ENCODE measurements at regions not wholly inside any gene's neighbourhood (a gene's known extent, or its start where the extent isn't known, plus 50 kb on each side); places are given as distances from the start of the nearest gene placed in this dataset.

DNA sequence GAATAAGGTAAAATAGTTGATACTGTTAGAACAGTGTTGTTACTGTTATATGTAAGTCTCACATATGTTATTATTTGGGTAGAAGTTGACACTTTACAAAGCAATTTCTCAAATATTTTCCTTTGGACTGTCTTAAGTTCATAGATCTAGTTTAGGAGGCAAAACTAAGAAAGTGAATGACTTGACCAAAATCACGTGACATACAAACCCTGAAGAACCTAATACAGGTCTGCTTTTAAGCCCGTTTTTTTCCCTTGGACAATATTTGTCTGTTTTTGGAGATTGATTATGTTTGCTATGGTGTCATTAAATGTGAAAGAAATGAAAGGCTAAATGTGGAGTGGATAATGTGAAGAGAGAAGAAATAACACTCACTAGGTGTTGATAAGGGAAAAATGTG, 644.9 kb upstream of the PITX2 start:
- Mint-ChIP-seq H3K4me1 (ENCODE audit: low read depth) (peaks cover 2% of the 10 kb centered on the region), H3K4me3 (ENCODE audit: low read depth) (no peak overlapping the region)

DNA sequence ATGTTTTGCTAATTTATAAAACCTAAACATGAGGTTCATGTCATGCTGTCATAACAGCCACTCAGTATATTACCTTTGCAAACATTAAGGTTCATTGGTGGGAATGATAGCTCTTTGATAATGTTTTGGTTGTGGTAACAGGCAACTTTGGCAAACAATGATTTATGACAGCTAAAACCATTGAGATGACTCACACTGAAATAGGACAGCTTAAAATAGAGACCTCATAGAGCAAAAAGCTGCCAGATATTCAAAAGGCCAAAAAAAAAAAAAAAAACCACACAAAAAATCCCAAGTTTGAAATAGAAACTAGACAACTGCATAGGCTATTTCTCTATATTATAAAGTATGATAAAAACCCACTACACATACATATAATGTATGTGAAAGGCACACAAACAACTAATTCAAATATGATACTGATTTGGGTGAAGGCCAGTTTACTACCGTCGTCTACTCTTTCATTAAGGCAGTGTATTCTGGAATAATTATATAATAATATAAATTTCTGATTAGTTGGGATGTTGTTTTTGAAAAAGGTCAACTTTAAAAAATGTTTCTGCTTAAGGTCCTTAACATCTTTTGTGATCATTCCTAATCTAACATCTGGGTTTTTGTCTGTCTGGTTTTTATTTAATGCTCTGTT, 646.0 kb upstream of the PITX2 start:
- H3K4me3 Mint-ChIP-seq (ENCODE audit: low read depth): no peak overlapping the region
- no peak overlapping the region for H3K27ac Mint-ChIP-seq

More for the DNA sequence above, 644.9 kb upstream of the PITX2 start:
- H3K36me3 Mint-ChIP-seq (ENCODE audit: low read depth): no peaks in the 10 kb centered on the region
- no peaks in the 10 kb centered on the region for H3K9me3 Mint-ChIP-seq
- intact Hi-C loops (cut with micrococcal nuclease): no loop called here
- no peak overlapping the region for H3K27ac Mint-ChIP-seq
- H3K27me3 Mint-ChIP-seq (ENCODE audit: low read depth): no peaks in the 10 kb centered on the region
- no peak for DNase-seq (ENCODE audit: low spot score)

DNA sequence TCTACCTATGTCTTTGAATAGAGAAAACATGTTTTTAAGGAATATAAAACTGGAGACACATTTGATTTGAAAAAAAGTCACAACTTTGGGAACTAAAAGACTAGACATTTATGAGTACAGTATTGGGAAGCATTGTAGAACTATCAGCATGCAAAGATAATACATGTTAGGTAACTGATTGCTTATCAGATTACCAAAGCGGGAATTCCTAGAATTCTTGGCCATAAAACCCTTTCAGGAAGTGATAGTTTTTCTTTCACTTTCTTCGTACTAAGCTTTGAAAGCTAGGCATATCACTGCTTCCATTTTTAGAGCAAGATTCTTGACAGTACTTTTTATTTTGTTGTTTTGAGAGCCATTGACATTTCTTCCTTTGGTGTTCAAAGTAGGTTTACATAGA, 646.6 kb upstream of the PITX2 start:
- H3K36me3 Mint-ChIP-seq (ENCODE audit: low read depth): no peaks in the 10 kb centered on the region
- H3K4me1 Mint-ChIP-seq (ENCODE audit: low read depth): peaks cover 2% of the 10 kb centered on the region
- no peaks in the 10 kb centered on the region for H3K27me3 Mint-ChIP-seq (ENCODE audit: low read depth)
- intact Hi-C loops (cut with micrococcal nuclease): no loop called here
- no peak overlapping the region for H3K4me3 Mint-ChIP-seq (ENCODE audit: low read depth)
- no peaks in the 10 kb centered on the region for H3K9me3 Mint-ChIP-seq
- no peak overlapping the region for H3K27ac Mint-ChIP-seq
- no peak for DNase-seq (ENCODE audit: low spot score)

More for the DNA sequence above, 646.0 kb upstream of the PITX2 start:
- H3K36me3 Mint-ChIP-seq (ENCODE audit: low read depth): no peaks in the 10 kb centered on the region
- no peaks in the 10 kb centered on the region for H3K9me3 Mint-ChIP-seq
- peaks cover 2% of the 10 kb centered on the region for H3K4me1 Mint-ChIP-seq (ENCODE audit: low read depth)
- intact Hi-C loops (cut with micrococcal nuclease): no loop called here
- DNase-seq (ENCODE audit: low spot score): no peak
- H3K27me3 Mint-ChIP-seq (ENCODE audit: low read depth): no peaks in the 10 kb centered on the region

DNA sequence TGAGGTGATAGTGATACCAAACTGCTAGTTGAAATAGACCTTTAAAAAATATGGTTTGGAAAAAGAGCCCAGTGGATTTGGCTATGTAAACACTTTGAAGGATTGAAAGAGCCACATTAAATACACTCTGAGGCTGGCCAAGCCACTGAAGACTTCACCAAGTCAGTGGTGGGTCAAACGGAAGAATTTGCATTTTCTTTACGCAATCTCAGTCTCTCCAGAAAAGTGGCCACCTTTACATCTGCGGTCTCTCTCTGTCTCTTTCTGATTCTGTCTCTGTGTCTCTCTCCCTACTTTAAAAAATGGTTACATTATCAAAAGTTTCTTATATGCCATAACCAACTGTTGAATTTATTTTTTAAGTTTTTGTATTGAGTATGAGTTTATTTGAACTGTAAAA, 651.2 kb upstream of the PITX2 start:
- Mint-ChIP-seq H3K36me3 (ENCODE audit: low read depth) (no peaks in the 10 kb centered on the region), H3K9me3 (no peaks in the 10 kb centered on the region), H3K4me3 (ENCODE audit: low read depth) (no peak overlapping the region), H3K4me1 (ENCODE audit: low read depth) (peaks cover 2% of the 10 kb centered on the region), H3K27me3 (ENCODE audit: low read depth) (no peaks in the 10 kb centered on the region), H3K27ac (no peak overlapping the region)
- no peak for DNase-seq (ENCODE audit: low spot score)
- intact Hi-C loops (cut with micrococcal nuclease): no loop called here

DNA sequence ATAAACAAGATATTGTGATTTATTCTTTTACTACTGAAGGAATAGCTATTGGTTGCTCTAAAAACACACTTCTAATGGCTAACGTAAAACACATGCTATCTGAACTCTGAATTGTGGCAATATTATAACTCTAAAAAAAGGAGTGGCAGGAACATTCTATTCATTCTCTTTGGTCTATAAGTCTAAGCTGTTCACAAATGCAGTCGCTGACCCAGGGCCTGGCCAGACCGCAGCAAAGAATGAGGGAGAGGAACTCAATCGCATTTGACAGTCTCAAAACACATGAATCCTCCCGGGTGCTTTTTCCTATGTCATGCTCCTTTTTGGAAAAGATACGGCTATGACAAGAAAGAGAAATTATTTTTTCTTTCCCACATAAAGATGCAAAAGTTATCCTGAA, 651.6 kb upstream of the PITX2 start:
- intact Hi-C loops (cut with micrococcal nuclease): no loop called here
- Mint-ChIP-seq H3K4me3 (ENCODE audit: low read depth) (no peak overlapping the region), H3K27ac (no peak overlapping the region), H3K4me1 (ENCODE audit: low read depth) (no peaks in the 10 kb centered on the region), H3K27me3 (ENCODE audit: low read depth) (no peaks in the 10 kb centered on the region), H3K9me3 (no peaks in the 10 kb centered on the region), H3K36me3 (ENCODE audit: low read depth) (no peaks in the 10 kb centered on the region)
- no peak for DNase-seq (ENCODE audit: low spot score)

DNA sequence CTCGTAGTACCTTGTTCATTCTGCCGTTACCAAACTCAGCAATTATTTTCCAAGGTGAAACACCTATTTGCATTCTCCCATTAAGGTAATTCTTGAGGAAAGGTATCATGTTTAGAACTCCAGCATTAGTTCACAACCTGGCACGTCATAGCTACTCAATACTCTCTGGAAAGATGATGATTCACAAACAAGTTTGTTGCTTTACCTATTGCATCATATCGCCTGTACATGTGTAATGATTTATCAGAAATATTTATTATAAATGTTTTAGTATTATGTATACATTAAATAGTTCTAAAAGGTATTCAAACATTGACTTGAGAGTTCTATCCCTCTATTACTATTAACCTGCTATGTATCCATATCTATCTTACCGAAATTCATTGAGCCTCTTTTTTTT, 658.3 kb upstream of the PITX2 start:
- H3K9me3 Mint-ChIP-seq: no peaks in the 10 kb centered on the region
- H3K27me3 Mint-ChIP-seq (ENCODE audit: low read depth): no peaks in the 10 kb centered on the region
- no peak for DNase-seq (ENCODE audit: low spot score)
- H3K36me3 Mint-ChIP-seq (ENCODE audit: low read depth): no peaks in the 10 kb centered on the region
- no peaks in the 10 kb centered on the region for H3K4me1 Mint-ChIP-seq (ENCODE audit: low read depth)
- intact Hi-C loops (cut with micrococcal nuclease): no loop called here
- no peak overlapping the region for H3K27ac Mint-ChIP-seq
- no peak overlapping the region for H3K4me3 Mint-ChIP-seq (ENCODE audit: low read depth)

DNA sequence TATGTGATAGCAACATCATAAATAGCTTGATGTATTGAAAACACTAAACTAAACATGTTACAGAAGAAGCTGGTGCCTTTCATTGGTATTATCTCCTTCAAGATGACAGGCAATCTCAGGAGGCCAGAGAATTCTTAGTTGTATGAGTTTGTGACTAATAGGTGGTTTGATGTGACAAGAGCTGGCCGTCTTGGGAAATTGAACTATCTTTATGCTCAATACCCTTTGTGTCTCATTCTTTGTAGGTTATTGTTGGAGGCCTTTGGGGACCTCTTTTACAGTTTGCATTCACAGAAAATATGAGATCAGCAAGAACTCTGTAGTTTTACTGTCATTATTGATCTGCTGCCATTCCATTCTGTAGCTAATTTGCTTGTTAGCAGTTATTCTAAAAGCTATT, 659.2 kb upstream of the PITX2 start:
- intact Hi-C loops (cut with micrococcal nuclease): loop anchor here (2.0 kb wide), 1 partner anchor 649 kb away; no protein-coding TSS in a partner anchor
- Mint-ChIP-seq H3K9me3 (no peaks in the 10 kb centered on the region), H3K27ac (no peak overlapping the region), H3K36me3 (ENCODE audit: low read depth) (no peaks in the 10 kb centered on the region), H3K27me3 (ENCODE audit: low read depth) (no peaks in the 10 kb centered on the region), H3K4me3 (ENCODE audit: low read depth) (no peak overlapping the region), H3K4me1 (ENCODE audit: low read depth) (no peaks in the 10 kb centered on the region)
- no peak for DNase-seq (ENCODE audit: low spot score)

DNA sequence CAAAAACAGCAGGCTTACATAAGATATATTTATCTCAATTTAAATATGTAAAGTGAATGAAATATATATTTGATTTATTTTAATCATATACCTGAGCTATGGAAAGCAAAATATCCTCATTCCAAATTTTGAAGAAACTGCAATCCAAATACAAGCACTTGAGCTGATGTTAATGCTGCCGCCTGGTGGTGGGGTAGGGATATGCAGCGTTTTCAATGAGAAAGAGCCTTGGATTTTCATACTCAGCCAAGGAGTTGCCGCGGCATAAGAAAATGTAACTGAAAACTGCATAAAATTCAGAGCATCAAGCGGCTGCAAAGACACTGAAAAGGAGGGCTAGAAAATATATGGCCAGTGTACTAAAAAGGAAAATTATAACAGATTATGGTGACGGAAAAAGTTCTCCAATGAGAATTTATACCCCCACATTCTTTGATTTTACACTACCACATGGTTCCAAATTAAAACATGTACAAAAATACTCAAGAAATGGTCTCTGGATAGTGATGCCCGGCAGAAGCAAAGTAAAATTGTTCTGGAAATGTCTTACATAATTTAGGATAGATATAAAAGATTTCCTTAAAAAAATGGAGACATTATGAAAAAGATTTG, 660.3 kb upstream of the PITX2 start:
- Mint-ChIP-seq H3K27ac (no peak overlapping the region), H3K4me1 (ENCODE audit: low read depth) (no peaks in the 10 kb centered on the region), H3K27me3 (ENCODE audit: low read depth) (no peaks in the 10 kb centered on the region), H3K36me3 (ENCODE audit: low read depth) (no peaks in the 10 kb centered on the region), H3K9me3 (no peaks in the 10 kb centered on the region), H3K4me3 (ENCODE audit: low read depth) (no peak overlapping the region)
- intact Hi-C loops (cut with micrococcal nuclease): loop anchor here (2.0 kb wide), 1 partner anchor 650 kb away; no protein-coding TSS in a partner anchor
- DNase-seq (ENCODE audit: low spot score): peak; percentile 12

DNA sequence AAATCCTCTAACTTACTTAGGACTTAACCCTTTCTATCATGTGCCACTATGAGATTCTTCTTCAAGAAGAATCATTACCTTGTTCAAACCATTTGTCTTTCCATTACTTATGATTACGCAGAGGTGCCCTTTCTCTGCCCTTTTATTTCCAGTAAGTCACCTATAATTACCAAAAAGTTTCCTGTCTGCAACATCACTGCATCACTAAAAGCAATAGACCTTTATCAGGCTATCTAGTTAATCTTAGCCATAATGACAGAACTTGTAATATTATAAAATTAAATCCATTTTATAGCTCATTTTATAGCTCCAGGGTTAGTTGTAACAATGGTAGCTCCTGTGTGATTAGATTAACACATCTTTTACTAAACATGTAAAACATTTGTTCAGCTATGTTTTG, 673.6 kb upstream of the PITX2 start:
- Mint-ChIP-seq H3K36me3 (ENCODE audit: low read depth) (no peaks in the 10 kb centered on the region), H3K27me3 (ENCODE audit: low read depth) (no peaks in the 10 kb centered on the region), H3K4me3 (ENCODE audit: low read depth) (no peak overlapping the region), H3K4me1 (ENCODE audit: low read depth) (no peaks in the 10 kb centered on the region), H3K9me3 (no peaks in the 10 kb centered on the region), H3K27ac (no peak overlapping the region)
- no peak for DNase-seq (ENCODE audit: low spot score)
- intact Hi-C loops (cut with micrococcal nuclease): no loop called here

DNA sequence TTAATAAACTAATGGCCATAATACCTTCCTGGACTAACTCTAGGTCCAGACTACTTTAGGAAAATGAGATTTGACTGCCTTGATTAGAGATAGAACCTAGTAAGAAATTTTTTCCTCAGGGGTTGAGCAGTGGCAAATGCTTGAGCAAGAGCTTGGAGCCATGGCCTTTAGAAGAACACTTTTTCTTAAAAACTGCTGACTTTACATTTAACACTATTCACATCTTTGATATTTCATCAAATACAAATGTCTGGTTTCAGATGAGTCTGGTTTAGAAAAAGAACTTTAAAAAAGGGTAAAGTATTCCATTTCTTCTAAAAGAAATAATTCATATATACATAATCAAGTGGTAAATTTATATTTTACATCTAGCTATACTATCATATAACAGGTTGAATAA, 680.9 kb upstream of the PITX2 start:
- no peak for DNase-seq (ENCODE audit: low spot score)
- Mint-ChIP-seq H3K36me3 (ENCODE audit: low read depth) (no peaks in the 10 kb centered on the region), H3K4me1 (ENCODE audit: low read depth) (no peaks in the 10 kb centered on the region), H3K27me3 (ENCODE audit: low read depth) (no peaks in the 10 kb centered on the region), H3K9me3 (no peaks in the 10 kb centered on the region), H3K27ac (no peak overlapping the region), H3K4me3 (ENCODE audit: low read depth) (no peak overlapping the region)
- intact Hi-C loops (cut with micrococcal nuclease): no loop called here

DNA sequence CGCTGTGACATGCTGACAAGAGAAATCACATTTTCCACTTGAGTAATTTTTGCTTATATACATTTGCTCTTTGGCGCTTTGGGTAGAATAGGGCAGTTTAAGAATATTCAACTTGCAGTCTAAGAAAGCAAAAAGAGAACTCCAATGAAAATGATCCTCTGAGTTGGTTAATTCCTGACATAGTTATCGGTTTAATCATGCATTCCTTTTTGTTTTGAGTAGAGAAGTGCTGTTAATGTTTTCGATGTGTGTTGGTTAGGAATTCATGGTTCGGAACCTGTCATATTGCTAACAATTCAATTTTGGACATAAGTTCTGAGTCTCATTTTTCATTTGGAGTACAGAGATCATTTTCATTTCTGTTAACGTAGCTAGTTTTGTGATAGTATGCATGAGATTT, 700.6 kb upstream of the PITX2 start:
- intact Hi-C loops (cut with micrococcal nuclease): no loop called here
- peaks cover 4% of the 10 kb centered on the region for H3K9me3 Mint-ChIP-seq
- no peaks in the 10 kb centered on the region for H3K27me3 Mint-ChIP-seq (ENCODE audit: low read depth)
- no peak overlapping the region for H3K27ac Mint-ChIP-seq
- no peaks in the 10 kb centered on the region for H3K36me3 Mint-ChIP-seq (ENCODE audit: low read depth)
- H3K4me3 Mint-ChIP-seq (ENCODE audit: low read depth): no peak overlapping the region
- DNase-seq (ENCODE audit: low spot score): no peak
- H3K4me1 Mint-ChIP-seq (ENCODE audit: low read depth): no peaks in the 10 kb centered on the region

DNA sequence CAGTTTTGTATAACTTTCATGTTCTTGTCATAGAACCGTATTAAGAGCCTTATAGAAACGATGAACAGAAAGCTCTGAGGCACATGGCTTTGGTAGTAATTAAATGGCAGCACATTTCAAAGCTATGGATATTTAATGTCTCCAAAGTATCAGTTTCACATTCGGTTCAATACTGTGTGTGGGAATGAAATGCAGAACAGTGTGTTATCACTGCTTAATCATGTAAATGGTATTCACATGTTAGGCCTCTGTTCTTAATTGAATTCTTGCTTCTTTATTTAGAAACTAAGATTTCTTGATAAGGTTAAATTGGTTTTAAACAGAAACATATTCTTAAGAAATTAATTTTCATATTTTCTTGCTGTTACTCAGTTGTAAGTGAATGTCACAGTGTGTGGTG, 701.0 kb upstream of the PITX2 start:
- Mint-ChIP-seq H3K27me3 (ENCODE audit: low read depth) (no peaks in the 10 kb centered on the region), H3K36me3 (ENCODE audit: low read depth) (no peaks in the 10 kb centered on the region), H3K27ac (no peak overlapping the region), H3K9me3 (peaks cover 4% of the 10 kb centered on the region), H3K4me3 (ENCODE audit: low read depth) (no peak overlapping the region), H3K4me1 (ENCODE audit: low read depth) (no peaks in the 10 kb centered on the region)
- DNase-seq (ENCODE audit: low spot score): no peak
- intact Hi-C loops (cut with micrococcal nuclease): no loop called here

DNA sequence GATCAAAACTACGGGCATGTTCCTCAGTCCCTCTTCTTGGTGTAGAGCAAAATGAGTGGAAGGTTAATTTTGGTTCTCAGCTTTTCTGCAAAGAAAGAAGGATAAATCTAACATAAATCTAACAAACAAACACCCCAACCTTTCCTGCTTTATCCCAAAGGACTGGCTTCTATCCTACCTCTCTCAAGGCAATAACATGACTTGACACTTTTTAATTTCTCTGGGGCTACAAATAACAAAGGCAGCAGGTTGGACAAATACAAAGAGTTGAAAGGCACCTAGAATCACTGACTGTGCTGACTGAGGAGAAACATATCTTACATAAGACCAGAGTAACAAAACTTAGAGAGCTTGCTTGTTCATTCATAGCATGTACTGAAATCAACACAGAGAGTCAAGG, 703.6 kb upstream of the PITX2 start:
- H3K27me3 Mint-ChIP-seq (ENCODE audit: low read depth): no peaks in the 10 kb centered on the region
- H3K27ac Mint-ChIP-seq: no peak overlapping the region
- intact Hi-C loops (cut with micrococcal nuclease): no loop called here
- no peak overlapping the region for H3K4me3 Mint-ChIP-seq (ENCODE audit: low read depth)
- no peaks in the 10 kb centered on the region for H3K4me1 Mint-ChIP-seq (ENCODE audit: low read depth)
- peaks cover 4% of the 10 kb centered on the region for H3K9me3 Mint-ChIP-seq
- DNase-seq (ENCODE audit: low spot score): no peak
- no peaks in the 10 kb centered on the region for H3K36me3 Mint-ChIP-seq (ENCODE audit: low read depth)

All from activated T-helper 2 cell treated with anti-CD3 and anti-CD28 coated beads, Interferon-gamma antibody, Interleukin-2, Interleukin-4, amounts not matched to agents 10 μg/mL and 5 μg/mL and 100 μg/mL, durations not matched to agents 14 hours and 24 hours and 36 hours (primary cell).